Epidermal melanocyte (primary cell): ENCODE measurements at regions not wholly inside any gene's neighbourhood (a gene's known extent, or its start where the extent isn't known, plus 50 kb on each side); places are given as distances from the start of the nearest gene placed in this dataset.
"Not testable (repeated sequence)": the region's sequence is repeated elsewhere in the genome, so short reads cannot be mapped to it uniquely, and the experiment has no call there.

Experiments used
- DNase-seq: peaks from one replicate; pipeline ENCODE4 v3.0.0; 2011; ENCODE audit warnings: low spot score; ENCODE audit not compliant: insufficient read length

DNA sequence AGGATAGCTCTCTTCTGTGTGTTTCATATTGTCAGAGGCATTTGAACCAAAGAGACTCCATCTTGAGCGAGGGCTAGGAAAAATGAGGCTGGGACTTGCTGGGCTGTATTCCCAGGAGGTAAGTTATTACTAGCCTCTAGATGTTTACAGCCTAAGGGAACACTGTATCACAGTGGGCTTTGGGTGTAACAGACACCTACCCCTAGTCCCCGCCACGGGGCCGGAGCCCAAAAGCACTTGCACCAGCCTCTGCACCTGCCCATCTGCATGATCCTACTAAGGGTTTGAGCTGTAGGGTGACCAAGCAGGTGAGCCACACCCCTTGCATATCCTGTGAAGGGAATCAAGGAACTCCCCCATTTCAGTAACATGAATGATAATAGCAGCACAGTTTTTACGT is 1972.2 kb downstream of the OLFM4 start:
- DNase-seq, result no peak

DNA sequence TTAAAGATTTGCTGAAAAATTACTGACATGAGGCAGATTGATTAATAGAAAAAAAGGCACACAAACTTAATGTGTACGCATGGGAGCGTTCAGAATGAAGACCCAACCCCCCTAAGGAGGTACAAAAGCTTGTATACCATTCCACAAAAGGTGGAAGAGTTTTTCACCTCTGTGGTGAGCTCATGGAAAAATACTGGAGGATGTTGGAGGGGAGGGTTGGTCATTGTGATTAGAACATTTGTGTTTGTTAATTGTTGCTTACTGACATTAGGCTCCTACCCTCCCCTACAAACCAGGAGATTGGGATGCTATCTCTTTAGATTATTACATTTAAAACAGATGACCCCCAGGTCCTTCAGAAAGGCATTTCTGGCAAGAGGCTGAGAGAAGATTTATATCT is 1973.3 kb downstream of the OLFM4 start:
- DNase-seq, result no peak

DNA sequence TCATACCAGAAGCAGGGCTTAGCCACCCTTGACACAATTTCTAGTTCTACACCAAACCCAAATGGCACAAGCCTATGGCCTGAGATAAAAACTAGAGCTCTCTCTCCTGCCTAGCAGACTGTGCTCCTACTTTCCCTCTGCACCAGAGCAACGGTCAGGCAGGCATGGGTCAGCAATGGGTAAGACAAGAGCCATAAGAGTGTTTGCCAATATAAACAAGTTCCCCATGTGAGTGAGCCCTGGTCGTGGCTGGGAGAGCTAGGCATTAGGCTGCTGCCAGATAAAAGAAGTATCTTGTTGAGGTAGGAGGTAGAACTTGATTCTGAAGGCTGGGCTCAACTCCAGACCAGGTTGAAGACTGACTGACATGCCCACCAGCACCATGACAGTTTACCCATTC is 1979.1 kb downstream of the OLFM4 start:
- no peak for DNase-seq

DNA sequence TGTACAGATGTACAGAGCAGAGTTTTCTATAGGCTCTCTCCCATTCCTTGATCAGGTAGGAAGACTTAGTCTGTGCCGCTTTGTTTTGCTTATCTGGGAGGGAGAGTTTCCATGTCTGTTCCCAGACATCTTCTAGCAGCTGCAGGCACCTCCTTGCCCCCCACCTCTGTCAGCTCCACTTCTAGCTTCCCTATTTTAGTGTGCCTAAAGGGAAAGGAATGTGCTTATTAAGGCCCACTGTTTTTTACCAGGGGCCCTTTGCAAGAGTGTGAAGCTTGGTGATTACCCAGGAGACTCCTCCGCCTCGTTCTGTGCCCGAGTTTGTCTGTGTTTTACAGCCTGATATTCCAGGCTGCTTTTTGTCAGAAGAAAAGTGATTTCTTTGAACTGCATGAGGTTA is 1984.4 kb downstream of the OLFM4 start:
- no peak for DNase-seq

DNA sequence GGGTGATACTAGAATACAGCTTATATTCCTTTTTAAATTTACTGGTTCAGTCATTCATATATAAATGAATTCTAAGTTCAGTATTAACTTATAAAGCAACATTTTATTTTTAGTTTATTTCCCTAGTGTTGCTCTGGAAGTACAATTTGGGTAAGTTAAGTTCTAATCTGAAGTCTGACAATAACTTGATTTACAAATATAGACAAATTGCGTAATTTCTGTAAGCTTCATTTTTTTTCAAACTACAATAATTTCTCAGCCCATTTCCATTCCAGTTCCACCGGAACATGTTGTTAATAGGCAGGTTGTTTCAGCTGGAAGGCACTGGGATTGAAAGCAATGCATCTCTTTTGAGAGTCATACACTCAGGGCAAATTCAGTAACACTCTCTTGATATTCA is 2000.7 kb downstream of the OLFM4 start:
- DNase-seq, result no peak

DNA sequence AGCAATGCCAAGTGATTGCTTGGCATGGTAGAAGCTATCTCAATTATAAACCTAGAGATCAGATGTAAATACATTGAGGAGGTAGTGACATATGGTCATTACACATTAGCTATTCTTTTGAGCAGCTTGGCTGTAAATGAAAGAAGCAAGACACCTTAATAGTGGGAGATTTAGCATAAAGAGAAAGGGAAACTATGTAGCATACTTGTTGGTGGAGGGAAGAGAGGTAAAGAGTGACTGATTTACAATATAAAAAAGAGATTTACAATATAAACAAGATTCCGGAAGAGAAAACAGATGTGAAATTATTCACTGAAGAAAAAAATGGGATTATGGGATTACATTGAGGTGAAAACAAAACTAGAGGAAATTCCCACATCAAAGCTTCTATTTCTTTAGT is 2009.6 kb downstream of the OLFM4 start:
- no peak for DNase-seq

DNA sequence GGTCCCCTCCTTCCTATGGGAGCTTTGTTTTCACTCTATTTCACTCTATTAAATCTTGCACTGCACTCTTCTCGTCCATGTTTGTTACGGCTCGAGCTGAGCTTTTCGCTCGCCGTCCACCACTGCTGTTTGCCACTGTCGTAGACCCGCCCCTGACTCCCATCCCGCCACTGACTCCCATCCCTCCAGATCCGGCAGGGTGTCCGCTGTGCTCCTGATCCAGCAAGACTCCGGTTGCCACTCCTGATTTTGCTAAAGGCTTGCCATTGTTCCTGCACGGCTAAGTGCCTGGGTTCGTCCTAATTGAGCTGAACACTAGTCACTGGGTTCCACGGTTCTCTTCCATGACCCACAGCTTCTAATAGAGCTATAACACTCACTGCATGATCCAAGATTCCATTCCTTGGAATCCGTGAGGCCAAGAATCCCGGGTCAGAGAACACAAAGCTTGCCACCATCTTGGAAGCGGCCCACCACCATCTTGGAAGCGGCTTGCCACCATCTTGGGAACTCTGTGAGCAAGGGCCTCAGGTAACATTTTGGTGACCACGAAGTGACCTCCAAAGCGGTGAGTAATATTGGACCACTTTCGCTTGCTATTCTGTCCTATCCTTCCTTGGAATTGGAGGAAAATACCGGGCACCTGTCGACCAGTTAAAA is 2025.4 kb downstream of the OLFM4 start:
- DNase-seq, result not testable (repeated sequence)

DNA sequence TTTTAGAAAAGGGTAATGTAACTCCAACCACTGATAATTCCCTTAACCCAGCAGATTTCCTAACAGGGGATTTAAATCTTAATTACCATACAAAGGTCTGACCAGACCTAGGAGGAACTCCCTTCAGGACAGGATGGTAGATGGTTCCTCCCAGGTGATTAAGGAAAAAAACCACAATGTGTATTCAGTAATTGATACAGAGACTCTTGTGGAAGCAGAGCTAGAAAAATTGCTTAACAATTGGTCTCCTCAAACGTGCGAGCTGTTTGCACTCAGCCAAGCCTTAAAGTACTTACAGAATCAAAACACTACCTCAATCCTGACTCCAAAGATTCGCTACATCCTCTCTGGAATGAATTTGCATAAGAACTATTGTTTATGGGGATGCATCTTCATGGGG is 2027.1 kb downstream of the OLFM4 start:
- not testable (repeated sequence) for DNase-seq

DNA sequence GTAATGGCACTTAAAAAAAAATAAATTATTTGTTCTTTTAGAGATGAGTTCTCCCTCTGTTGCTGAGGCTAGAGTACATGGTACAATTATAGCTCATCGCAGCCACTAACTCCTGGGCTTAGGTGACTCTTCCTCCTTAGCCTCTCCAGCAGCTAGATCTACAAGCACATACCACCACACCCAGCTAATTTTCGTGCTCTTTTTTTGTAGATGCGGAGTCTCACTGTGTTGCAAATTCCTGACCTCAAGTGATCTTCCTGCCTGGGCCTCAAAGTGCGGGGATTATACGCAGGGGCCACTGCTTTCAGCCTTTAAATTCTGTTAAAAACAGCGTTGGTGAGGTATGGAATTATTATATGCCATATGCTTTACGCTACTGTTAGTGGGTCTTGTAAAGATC is 2034.0 kb downstream of the OLFM4 start:
- DNase-seq, result no peak

DNA sequence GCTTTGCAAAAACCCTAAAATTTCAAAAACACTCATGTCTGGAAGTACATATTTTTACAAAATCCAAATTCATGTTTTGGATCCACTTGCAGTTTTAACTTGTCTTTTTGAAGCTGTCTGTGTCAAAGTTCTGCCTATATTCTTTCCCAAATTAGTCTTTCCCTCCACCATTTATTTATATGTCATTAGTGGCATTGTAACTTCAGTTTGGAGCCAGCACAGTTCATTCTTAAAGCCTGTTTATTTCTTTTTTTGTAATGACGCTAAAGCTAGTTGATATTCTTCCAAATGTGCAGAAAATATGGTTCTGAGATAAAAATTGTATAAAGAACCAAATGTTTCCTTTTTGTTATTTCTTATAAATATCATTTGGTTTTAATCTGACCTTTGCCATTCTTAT is 2039.3 kb downstream of the OLFM4 start:
- DNase-seq, result no peak

DNA sequence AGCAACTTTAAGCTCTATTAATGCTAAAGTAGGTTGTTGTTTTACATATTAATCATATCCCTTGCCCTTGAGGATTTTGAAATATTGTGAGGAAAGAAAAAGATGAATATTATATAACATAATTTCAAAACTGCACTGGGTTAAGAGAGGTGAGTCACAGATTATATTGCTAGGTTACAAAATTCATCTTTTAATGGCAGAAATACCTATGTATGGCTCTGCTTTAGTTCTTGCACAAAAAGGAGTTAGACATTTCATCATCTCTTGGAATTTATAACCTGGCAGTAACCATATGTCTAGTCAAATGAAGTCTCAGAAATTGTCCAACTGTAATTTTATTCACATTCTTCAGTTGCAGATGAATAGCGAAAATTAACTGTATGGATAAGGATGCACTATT is 2041.1 kb downstream of the OLFM4 start:
- no peak for DNase-seq

DNA sequence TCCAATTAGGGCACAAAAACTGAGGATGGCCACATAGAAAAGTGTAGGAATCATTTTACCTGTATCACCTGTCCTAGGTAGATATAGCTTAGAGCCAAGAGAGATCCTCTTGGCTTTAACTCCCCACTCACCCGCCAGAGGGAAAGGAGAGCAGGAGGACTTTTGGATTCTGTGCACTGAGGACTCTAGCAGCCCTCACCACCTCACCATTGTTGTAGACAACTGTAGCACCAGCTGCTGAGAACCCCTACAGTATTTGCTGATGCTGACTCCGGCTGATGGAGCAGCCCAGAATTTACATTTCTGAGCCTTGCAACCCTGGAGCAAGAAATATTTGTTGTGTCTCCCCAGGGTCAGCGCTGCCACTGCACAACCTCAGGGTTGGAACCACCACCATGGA is 2044.4 kb downstream of the OLFM4 start:
- DNase-seq, result no peak

DNA sequence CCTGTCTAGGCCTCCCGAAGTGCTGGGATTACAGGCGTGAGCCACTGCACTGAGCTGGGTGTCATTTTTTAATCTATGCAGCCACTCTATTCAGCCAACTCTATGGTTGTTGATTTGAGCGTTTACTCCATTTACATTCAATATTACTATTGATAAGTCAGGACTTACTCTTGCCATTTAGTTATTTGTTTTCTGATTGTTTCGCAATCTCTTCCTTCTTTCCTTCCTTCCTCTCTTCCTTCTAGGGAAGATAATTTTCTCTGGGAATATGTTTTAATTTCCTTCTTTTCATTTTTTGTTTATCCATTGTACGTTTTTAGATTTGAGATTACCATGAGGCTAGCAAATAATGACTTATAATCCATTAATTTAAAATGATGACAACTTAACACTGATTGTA is 2056.0 kb downstream of the OLFM4 start:
- no peak for DNase-seq

DNA sequence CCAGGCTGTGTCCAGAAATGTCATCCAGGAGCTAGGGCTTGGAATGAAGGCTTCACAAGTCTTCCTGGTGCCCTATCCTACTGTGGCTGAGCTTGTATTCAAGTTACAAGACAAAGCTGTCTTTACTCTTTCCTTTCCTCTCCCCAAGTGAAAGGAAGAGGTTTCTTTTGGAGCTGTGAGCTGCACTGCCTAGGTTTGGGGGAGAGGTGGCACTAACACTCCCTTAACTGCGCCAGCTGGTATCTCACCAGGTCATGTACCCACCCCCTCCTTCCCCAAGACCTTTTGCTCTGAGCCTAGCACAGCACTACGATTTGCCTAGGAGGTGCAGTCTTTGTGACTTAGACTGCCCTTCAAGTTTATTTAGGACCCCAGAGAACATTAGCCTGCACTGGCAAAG is 2053.6 kb upstream of the PRR20A start:
- DNase-seq, result no peak

DNA sequence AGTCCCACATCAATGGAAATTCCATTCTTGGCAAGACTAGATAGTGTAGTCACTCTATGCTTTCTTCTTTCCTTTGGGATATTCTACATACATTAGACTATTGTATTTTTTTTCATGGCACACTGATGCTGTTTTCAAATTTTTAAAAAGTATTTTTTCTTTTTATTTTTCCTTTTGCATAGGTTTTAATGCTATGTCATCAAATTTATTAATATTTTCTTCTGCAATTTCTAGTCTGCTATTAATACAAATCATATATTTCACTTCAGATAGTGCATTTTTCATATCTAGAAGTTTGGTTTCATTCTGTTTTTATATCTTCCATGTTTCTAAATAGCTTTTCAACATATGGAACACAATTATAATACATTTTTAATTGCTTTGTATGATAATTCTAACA is 2050.1 kb upstream of the PRR20A start:
- DNase-seq, result no peak

DNA sequence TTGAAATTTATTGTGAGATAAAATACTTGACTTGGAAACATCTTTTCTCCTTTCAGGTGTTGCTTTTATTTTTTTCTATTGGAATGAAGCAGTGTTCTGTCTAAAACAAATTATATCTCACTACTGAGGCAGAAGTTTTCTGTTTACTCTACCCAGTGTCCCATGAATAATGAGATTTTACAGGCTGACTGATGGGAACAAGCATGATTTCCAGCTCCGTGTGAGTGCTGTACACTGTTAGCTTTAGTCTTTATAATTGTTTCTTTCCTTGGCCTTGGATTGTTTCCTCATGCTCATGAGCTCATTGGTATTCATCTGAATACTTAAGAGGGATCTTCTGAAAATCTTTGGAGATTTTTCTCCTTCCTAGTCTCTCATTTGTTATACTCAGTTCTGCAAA is 2049.5 kb upstream of the PRR20A start:
- DNase-seq, result no peak

DNA sequence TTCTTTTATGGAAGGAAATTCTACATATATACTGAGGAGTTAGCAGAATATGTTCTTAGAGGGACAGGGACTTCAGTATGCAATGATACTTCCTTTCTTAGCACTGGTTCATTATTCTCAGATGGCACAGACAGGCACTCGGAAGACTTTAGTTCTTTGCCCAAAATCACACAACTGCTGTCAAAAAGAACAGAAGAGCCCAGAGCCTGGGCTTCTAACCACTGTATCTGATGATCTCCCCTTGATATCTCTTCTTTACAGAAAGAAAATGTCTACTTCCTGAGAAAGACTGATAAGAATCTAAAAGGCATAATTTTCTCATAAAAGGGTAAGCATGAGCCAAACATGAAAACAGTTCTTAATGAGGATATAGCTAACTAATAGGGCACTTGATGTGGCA is 2034.2 kb upstream of the PRR20A start:
- no peak for DNase-seq

DNA sequence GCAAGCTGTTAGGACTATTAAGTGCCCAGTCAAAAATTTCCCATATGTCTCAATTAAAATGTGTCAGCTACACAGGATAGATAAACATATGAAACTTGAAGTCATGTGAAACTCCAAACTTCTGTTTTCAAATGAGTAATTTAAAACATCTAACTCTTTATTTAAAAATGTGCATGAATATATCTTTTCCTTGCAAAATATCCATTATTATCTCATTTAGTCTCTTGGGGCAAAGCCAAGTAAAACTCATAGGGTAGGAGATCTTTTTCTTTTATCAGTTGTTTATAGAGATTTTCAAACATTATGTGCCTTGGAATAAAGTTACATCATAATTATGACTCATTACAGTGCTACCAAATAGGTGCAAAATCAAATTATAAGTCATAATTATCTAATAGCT is 2020.1 kb upstream of the PRR20A start:
- DNase-seq, result no peak

DNA sequence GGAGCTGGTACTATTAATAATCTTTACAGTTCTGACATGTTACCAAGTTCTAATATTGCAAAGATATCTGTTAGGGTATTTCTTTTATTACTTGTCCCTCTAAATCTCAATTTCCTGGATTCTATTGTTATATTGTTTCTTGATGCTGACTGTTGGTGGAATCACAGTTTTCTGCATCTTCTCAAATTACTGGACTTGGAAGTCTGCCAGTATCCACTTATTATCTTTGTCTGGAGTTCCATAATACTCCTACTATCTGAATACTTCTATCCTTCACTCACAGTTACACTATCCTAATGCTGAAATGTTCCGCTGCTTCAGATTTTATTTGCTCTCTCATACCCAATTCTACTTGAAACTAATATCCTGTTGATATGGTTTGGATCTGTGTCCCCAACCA is 1985.7 kb upstream of the PRR20A start:
- DNase-seq, result no peak

DNA sequence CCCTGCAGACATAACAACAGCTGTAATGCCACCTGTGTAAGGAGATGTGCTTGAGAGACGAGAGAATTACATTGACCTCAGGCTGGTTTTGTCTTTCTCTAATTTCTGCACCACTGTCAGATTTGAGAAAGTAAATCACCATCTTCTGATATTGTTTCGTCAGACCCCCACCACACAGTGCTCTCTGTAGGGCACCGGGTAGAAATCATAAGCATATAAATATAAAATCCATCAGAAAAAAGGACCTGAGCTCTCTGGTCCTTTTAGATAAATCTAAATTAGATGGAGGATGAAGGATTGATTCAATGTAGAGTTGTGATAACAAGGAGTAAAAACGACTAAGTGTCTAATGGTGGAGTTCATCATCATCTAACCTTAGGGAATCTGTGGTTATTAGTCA is 1981.0 kb upstream of the PRR20A start:
- no peak for DNase-seq

DNA sequence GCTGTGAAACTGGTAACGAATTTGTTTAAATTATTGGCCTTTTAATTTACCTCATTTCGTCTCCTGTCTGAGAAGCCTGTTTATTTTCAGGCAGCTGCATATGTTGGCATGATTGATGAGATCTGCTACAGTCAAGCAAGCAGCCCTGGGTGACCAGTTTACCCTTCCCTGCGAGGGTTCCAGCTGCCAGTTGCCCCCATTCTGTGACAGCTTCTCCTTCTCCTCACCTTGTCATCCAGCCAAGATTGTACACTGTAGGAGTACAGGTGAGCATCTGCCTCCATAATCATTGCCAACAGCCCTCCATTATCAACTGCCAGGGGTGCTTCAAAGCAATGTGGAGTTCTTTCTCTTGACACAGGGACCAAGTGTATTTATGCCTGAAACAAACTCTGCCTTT is 1979.9 kb upstream of the PRR20A start:
- no peak for DNase-seq

DNA sequence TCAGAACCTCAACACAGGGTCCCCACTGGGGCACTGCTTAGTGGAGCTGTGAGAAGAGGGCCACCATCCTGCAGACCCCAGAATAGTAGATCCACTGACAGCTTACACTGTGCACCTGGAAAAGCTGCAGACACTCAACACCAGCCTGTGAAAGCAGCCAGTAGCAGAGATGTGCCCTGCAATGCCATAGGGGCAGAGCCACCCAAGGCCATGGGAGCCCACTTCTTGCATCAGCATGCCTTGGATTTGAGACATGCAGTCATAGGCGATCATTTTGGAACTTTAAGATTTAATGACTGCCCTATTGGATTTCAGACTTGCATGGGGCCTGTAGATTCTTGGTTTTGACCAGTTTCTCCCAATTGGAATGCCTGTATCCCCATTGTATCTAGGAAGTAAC is 1962.1 kb upstream of the PRR20A start:
- not testable (repeated sequence) for DNase-seq

DNA sequence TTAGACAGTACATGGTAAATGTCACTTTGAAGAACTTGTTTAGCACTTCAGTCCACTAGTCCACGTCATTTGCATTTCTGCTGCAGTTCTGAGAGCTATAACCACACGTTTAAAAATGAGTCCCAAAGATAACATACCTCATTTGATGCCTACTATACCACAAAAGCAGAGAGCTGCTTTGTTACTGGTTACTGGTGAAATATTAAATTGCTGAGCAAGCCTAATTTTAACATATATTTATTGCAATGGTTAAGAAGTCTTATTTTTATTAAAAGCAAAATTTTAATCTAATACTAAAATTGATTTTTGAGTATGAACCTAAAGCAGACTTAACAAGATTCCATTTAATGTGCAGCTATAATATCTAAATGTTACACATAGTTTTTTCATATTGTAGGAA is 1949.7 kb upstream of the PRR20A start:
- no peak for DNase-seq

DNA sequence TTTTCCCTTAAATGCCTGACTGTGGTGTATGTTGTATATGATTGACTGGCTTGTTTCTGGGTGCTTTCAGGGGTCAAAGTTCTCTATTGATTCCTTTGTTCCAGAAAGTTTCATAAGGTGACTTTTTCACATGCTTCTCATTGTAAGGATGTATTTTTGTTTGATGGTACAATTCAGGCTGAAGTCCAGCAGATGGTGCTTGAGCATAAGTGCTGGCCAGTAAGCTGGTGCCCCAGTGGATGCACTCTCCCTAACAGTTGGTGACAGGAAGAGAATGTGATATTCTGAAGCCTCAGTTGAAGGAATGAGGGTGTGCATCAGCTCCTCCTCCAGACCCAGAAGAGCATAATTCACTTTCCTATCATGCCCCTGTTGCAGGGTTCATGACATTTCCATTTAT is 1941.6 kb upstream of the PRR20A start:
- no peak for DNase-seq
